ENCODE measurements at regions not wholly inside any gene's neighbourhood (a gene's known extent, or its start where the extent isn't known, plus 50 kb on each side); places are given as distances from the start of the nearest gene placed in this dataset.
A peak's percentile ranks its signal among the peaks of the same experiment; 100 is the strongest.

DNA sequence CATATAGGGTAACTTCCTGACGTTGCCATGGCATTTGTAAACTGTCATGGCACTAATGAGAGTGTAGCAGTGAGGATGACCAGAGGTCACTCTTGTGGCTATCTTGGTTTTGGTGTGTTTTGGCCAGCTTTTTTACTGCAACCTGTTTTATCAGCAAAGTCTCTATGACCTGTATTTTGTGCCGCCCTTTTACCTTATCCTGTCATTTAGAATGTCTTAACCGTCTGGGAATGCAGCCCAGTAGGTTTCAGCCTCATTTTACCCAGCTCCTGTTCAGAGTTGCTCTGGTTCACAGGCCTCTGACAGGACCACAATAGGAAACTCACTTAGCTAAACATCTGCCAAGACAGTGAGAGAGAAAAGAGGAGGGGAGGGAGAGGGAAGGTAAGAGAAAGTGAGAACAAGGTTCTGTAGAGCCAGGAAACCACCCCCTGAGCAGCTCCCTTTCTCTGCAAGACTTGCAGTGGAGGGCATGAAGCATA, 64.8 kb upstream of the PLEKHG3 start:
- DNase-seq, result no peak

DNA sequence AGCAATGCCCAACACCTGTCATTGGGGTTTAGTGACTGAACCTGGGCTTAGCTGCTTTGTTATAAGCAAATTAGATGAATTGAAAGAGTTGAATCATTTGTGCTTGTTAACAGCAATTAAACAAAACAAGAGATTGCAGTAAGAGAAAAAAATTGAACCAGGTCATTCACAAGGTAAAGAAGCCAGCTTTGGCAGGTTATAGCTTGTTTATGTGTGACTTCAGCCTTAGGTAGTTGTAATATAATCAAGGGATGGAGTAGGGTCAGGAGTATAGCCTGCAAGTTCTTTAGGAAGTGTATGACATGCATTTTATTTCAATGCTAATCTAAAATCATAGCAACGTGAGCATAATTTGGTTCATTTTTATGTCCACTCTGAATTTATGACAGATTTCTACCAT, 63.4 kb upstream of the PLEKHG3 start:
- DNase-seq, result no peak

DNA sequence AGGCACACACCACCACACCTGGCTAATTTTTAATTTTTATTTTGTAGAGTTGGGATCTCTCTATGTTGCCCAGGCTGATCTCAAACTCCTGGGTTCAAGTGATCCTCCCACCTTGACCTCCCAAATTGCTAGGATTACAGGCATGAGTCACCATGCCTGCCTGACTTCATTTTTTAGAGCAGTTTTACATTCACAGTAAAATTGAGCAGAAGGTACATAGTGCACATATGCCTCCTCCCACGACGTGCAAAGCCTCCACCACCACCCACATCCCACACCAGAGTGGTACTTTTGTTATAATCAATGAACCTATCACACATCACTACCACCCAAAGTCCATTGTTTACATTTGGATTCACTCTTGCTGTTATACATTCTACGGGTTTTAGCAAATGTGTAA, 62.5 kb upstream of the PLEKHG3 start:
- no peak for DNase-seq

GRCh38 chr14:64643709-64644108, 60.5 kb upstream of the PLEKHG3 start:
- DNase-seq, result no peak

GRCh38 chr14:64644629-64645028, 59.6 kb upstream of the PLEKHG3 start:
- DNase-seq, result no peak

GRCh38 chr14:64645220-64645892, 58.9 kb upstream of the PLEKHG3 start:
- DNase-seq, result no peak

DNA sequence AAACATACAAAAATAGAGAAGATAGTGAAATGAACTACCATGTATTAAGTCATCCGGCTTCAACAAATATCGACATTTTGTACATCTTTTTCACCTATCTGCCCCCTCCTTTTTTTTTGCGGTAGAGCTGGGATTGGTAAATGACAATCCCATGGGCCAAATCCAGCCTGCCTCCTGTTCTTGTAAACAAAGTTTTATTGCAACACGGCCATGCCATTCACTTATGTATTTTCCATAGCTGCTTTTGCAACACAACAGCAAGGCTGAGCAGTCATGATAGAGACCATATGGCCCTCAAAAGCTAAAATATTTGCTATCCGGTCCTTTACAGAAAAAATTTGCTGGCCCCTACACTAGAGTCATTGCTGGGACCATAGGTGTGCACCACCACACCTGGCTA, 58.1 kb upstream of the PLEKHG3 start:
- no peak for DNase-seq

DNA sequence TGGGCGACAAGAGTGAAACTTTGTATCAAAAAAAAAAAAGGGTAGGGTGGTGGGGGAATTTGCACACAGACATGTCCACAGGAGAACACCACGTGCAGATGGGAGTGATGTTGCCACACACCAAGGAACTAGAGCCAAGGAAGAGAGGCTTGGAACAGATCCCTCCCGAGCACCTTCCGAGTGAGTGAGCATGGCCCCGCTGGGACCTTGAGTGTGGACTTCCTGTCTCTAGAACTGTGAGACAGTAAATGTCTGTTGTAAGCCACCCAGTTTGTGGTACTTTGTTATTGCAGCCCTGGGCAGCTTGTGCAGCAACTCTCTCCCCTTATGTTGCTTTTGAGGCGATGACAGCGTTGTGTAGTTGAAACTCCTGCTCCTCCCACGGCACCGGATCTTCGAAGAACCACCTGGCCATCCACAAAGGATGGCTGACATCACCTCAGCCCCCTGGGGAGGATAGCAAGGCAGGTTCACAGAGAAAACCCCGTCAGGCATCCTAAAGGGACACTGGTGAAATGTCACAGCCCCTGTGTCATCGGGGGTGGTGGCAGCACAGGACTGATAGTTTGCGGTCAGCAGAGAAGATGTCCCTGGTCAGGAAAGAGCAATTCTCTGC, 54.7 kb upstream of the PLEKHG3 start:
- DNase-seq, result no peak

DNA sequence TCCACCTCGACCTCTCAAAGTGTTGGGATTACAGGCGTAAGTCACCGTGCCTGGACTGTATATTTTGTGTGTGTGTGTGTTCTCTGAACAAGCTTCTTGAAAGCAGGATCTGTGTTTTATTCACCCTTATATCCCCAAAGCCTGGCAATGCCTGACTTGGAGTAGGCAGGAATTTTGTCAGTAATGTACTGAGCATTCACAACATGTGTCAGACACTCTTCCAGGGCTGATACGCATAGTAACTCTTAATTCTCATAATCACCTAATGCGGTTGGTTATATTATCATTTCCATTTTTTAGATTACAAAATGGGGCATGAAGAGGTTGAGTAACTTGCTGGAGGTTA, 50.4 kb upstream of the PLEKHG3 start:
- DNase-seq, result no peak

GRCh38 chr14:64654246-64654900, 49.9 kb upstream of the PLEKHG3 start:
- DNase-seq, result peak; percentile 49
